Adrenal gland (tissue), 9 donors: ENCODE measurements at regions not wholly inside any gene's neighbourhood (a gene's known extent, or its start where the extent isn't known, plus 50 kb on each side); places are given as distances from the start of the nearest gene placed in this dataset.

Experiments
- DNase-seq, 7 donors: peaks; one replicate each; pipeline ENCODE4 v3.0.0-alpha.2; 2019 to 2020
- H3K27ac ChIP-seq, 5 donors: fragments of 200-600 bp; sonication (generic) in 4 of 5; 1 replicate in 3 of 5; 2 replicates in 2 of 5; pipeline versions ENCODE4 v1.5.1 to v1.8.0; 2016 to 2020; ENCODE audit warnings: mild to moderate bottlenecking in 1 of 5
- H3K27me3 ChIP-seq: fragments of 200-600 bp; 2 replicates; pipeline ENCODE4 v1.8.0; 2021
- H3K36me3 ChIP-seq, 2 donors: fragments of 200-600 bp; replicated peaks in 1 of 2; 1 replicate in 1 of 2; 2 replicates in 1 of 2; pipeline versions ENCODE4 v1.5.1 to v1.8.0; 2018 to 2022
- H3K4me1 ChIP-seq, 2 donors: fragments of 200-600 bp; replicated peaks in 1 of 2; 1 replicate in 1 of 2; 2 replicates in 1 of 2; pipeline versions ENCODE4 v1.5.1 to v1.8.0; 2018 to 2021
- H3K4me3 ChIP-seq, 4 donors: fragments of 200-600 bp; sonication (generic) in 3 of 4; one replicate each; pipeline ENCODE4 v1.5.1; 2016 to 2018
- H3K9me3 ChIP-seq, 3 donors: fragments of 200-600 bp; sonication (generic) in 1 of 3; replicated peaks in 1 of 3; 1 replicate in 2 of 3; 2 replicates in 1 of 3; pipeline versions ENCODE4 v1.5.1 to v1.8.0; 2016 to 2021
- CTCF ChIP-seq, 6 experiments: fragments of 450-650 bp in 4 of 6; fragments of 200-600 bp in 2 of 6; sonication (generic) in 1 of 6; IDR thresholded peaks; 1 replicate in 5 of 6; 2 replicates in 1 of 6; pipeline versions ENCODE4 v1.5.1 to v1.8.0; 2016 to 2021; ENCODE audit warnings: antibody characterized with exemption in 6 of 6, mild to moderate bottlenecking in 2 of 6, moderate library complexity in 1 of 6
- POLR2A ChIP-seq, 2 donors: fragments of 450-650 bp; IDR thresholded peaks; one replicate each; pipeline ENCODE4 v1.6.1; 2017; ENCODE audit warnings: antibody characterized with exemption in 2 of 2, mild to moderate bottlenecking in 2 of 2, moderate library complexity in 1 of 2
- WGBS, 4 donors: extraction: QIAGEN DNeasy Blood & Tissue Kit in 2 of 4; methylation state at CpG; one replicate each; pipeline versions ENCODE4 v1.1.5 to v1.1.7; 2013 to 2017; 5-methylcytosine and 5-hydroxymethylcytosine counted together
- intact Hi-C, 2 donors: fragments of 100-400 bp; cut with DNase I; formaldehyde crosslinking; loops; one replicate each; pipeline versions ENCODE4 v1.14.1 to v1.15.0; 2022 to 2023
- donor health status: healthy with polysubstance abuse.
- donor health status: Bipolar disorder and iron deficiency.
- donor health status: DM: yes; HTN: yes; CAD: no.
- donor health status: DM: no; HTN: no; CAD: no.
- donor health status: DM: no; HTN: no; CAD: no.

GRCh38 chr10:8136736-8137135, 82.2 kb downstream of the GATA3 start:
- H3K4me1 ChIP-seq, result no peaks in the 10 kb centered on the region
- intact Hi-C loops, result no loop called here
- no peak overlapping the region for H3K4me3 ChIP-seq
- no peak for DNase-seq
- H3K36me3 ChIP-seq, result no peaks in the 10 kb centered on the region
- H3K27ac ChIP-seq, result no peak overlapping the region
- no peaks in the 10 kb centered on the region for H3K27me3 ChIP-seq
- no peaks in the 10 kb centered on the region for H3K9me3 ChIP-seq
- WGBS, 4 donors, result 70 to 81% (median 74%) methylated on average over 2 of the region's 2 CpGs
- TF ChIP-seq POLR2A (IDR thresholded peaks at IDR 0.05) (no peak), CTCF (IDR thresholded peaks at IDR 0.05) (no peak)

DNA sequence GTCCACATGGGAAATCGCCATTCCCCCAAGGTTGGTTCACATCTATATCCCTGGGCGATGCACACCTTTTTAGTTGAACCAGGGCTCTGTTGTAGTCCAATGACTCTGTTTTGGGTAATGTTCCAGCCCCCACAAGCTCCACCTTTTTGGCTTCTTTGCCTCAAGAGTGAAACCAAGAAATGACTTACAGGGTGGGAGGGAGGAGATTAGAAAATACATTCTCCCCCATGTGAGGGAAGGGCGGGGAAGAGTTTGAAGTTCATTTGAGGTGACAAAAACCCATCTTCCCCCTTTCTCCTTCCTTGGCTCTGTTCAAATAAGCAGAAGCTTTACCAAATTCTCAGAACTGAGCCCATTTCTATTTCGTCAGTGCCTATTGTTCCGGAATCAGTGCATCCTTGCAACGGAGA, 82.8 kb downstream of the GATA3 start:
- intact Hi-C loops, result no loop called here
- Histone ChIP-seq H3K4me3 (no peak overlapping the region), H3K4me1 (no peaks in the 10 kb centered on the region), H3K27ac (no peak overlapping the region), H3K36me3 (no peaks in the 10 kb centered on the region), H3K27me3 (no peaks in the 10 kb centered on the region), H3K9me3 (no peaks in the 10 kb centered on the region)
- no peak for DNase-seq
- 78 to 88% (median 82%) methylated on average over 6 of the region's 6 CpGs for WGBS, 4 donors
- TF ChIP-seq CTCF (IDR thresholded peaks at IDR 0.05) (no peak), POLR2A (IDR thresholded peaks at IDR 0.05) (no peak)

DNA sequence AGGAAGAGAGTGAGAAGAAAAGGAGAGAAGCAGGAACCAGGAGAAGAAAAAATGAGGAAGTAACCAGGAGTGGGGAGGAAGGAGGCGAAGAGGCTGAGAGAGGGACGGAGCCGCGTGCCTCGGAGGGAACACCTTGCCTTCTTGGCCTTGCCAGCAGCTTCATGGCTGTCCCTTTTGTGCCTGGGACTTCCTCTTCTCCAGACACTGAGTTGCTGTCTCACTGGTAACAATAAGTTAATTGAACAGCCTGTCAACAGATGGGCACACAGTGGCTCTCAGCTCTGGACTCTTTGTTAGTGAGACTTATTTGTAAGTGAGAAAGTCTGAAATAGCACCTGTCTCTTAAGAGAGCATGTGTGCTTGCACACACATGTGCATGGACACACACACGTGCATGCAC, 83.2 kb downstream of the GATA3 start:
- intact Hi-C loops, result no loop called here
- Histone ChIP-seq H3K27me3 (no peaks in the 10 kb centered on the region), H3K4me1 (no peaks in the 10 kb centered on the region), H3K9me3 (no peaks in the 10 kb centered on the region), H3K27ac (no peak overlapping the region), H3K36me3 (no peaks in the 10 kb centered on the region), H3K4me3 (no peak overlapping the region)
- 74 to 91% (median 77%) methylated on average over 6 of the region's 6 CpGs for WGBS, 4 donors
- no peak for TF ChIP-seq POLR2A (IDR thresholded peaks at IDR 0.05)
- TF ChIP-seq CTCF (IDR thresholded peaks at IDR 0.05), result no peak
- DNase-seq, result no peak

DNA sequence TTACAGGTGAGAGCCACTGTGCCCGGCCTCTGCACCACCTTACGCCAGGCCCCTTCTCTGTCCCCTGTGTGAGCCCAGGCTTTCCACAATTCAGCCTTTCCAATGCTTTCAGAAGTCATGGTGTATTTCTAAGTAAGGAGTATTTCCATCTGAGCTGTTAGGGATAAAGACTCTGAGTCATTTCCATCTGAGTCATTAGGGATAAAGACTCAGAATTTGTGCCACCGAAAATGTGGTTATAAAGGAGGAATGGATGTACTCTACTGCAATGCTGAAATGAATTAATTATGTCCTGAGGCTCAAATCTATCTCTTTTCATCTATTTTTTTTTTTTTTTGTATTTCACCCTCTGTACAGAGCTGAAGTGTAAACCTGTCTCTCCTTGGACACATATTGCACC, 84.0 kb downstream of the GATA3 start:
- Histone ChIP-seq H3K9me3 (no peaks in the 10 kb centered on the region), H3K36me3 (no peaks in the 10 kb centered on the region), H3K4me1 (no peaks in the 10 kb centered on the region), H3K27ac (no peak overlapping the region), H3K27me3 (no peaks in the 10 kb centered on the region), H3K4me3 (no peak overlapping the region)
- WGBS, 4 donors, result 73 to 78% (median 76%) methylated on average over 3 of the region's 3 CpGs
- no peak for DNase-seq
- intact Hi-C loops, result no loop called here
- TF ChIP-seq CTCF (IDR thresholded peaks at IDR 0.05) (no peak), POLR2A (IDR thresholded peaks at IDR 0.05) (no peak)
